Endothelial cell of umbilical vein (primary cell): ENCODE measurements at regions not wholly inside any gene's neighbourhood (a gene's known extent, or its start where the extent isn't known, plus 50 kb on each side); places are given as distances from the start of the nearest gene placed in this dataset.

ENCODE experiments used
- BruUV-seq: library from RNA; stranded (reverse); fragments of 400-500 nt; replicated peaks from 2 replicates; lab custom pipeline; 2021; lab: Mats Ljungman, UMichigan
- CTCF ChIA-PET: fragments of 300-600, 350-600 bp; sonication (Branson Sonifier 250); formaldehyde crosslinking; loops from one replicate; lab custom pipeline; 2021; ENCODE audit warnings: antibody characterized with exemption, inconsistent platforms; lab: Charles Lee
- POLR2A ChIA-PET: fragments of 300-600, 350-600 bp; sonication (Branson Sonifier 250); formaldehyde crosslinking; loops from one replicate; lab custom pipeline; 2021; ENCODE audit warnings: antibody characterized with exemption, inconsistent platforms; lab: Charles Lee
- DNase-seq: peaks from one replicate; pipeline ENCODE4 v3.0.0-alpha.2; 2011; ENCODE audit warnings: low read depth, low spot score
- FAIRE-seq: peaks from 2 replicates; lab custom pipeline; 2011; peaks lifted over from hg19 to GRCh38; lab: Jason Lieb, UNC
- H2AFZ ChIP-seq: 2 replicates; pipeline ENCODE4 v1.6.0; 2012; ENCODE audit warnings: low read depth, low read length, control low read depth, inconsistent platforms
- H3K27ac ChIP-seq: 2 replicates; pipeline ENCODE4 v1.5.1; 2011; ENCODE audit warnings: low read depth, mild to moderate bottlenecking, control low read depth, low read length, moderate library complexity; ENCODE audit not compliant: insufficient read depth
- H3K27me3 ChIP-seq, 2 experiments: 2 replicates each; pipeline versions ENCODE4 v1.6.0 to v1.6.1; 2011; ENCODE audit warnings: low read length in 2 of 2, mixed read lengths in 1 of 2; ENCODE audit not compliant: control insufficient read depth in 2 of 2, insufficient read depth in 2 of 2
- H3K36me3 ChIP-seq, 2 experiments: 2 replicates in 1 of 2; 3 replicates in 1 of 2; pipeline ENCODE4 v1.5.1; 2011; ENCODE audit warnings: low read length in 2 of 2, mild to moderate bottlenecking in 1 of 2, moderate library complexity in 1 of 2; ENCODE audit not compliant: control insufficient read depth in 2 of 2, insufficient read depth in 2 of 2; ENCODE audit errors: extremely low read depth in 1 of 2
- H3K4me1 ChIP-seq: 3 replicates; pipeline ENCODE4 v1.5.1; 2011; ENCODE audit warnings: mild to moderate bottlenecking, low read length; ENCODE audit not compliant: control insufficient read depth, insufficient read depth; ENCODE audit errors: extremely low read depth
- H3K4me2 ChIP-seq: 2 replicates; pipeline ENCODE4 v1.6.1; 2011; ENCODE audit warnings: low read length, control low read depth, mixed read lengths; ENCODE audit not compliant: insufficient read depth
- H3K4me3 ChIP-seq, 3 experiments: fragments of 200-600 bp in 1 of 3; sonication (generic), shearing (Covaris generic) in 1 of 3; replicated peaks in 1 of 3; 2 replicates each; pipeline ENCODE4 v1.5.1; 2011 to 2016; ENCODE audit warnings: control low read depth in 3 of 3, low read length in 3 of 3, mild to moderate bottlenecking in 2 of 3, inconsistent platforms in 1 of 3, low read depth in 1 of 3, moderate library complexity in 1 of 3; ENCODE audit not compliant: insufficient read depth in 1 of 3
- H3K79me2 ChIP-seq: 2 replicates; pipeline ENCODE4 v1.6.0; 2012; ENCODE audit warnings: low read length, inconsistent platforms; ENCODE audit not compliant: control insufficient read depth, insufficient read depth
- H3K9ac ChIP-seq: replicated peaks from 2 replicates; pipeline ENCODE3; 2011; ENCODE audit warnings: low read length, control low read depth; ENCODE audit not compliant: insufficient read depth; ENCODE audit errors: extremely low read depth
- H3K9me1 ChIP-seq: replicated peaks from 3 replicates; pipeline ENCODE4 v1.6.0; 2011; ENCODE audit warnings: mild to moderate bottlenecking, low read length; ENCODE audit not compliant: control insufficient read depth, insufficient read depth; ENCODE audit errors: extremely low read depth
- H3K9me3 ChIP-seq: replicated peaks from 2 replicates; pipeline ENCODE4 v1.5.1; 2012; ENCODE audit warnings: low read length, inconsistent platforms; ENCODE audit not compliant: control insufficient read depth, insufficient read depth
- H4K20me1 ChIP-seq: replicated peaks from 2 replicates; pipeline ENCODE3; 2011; ENCODE audit warnings: mild to moderate bottlenecking, low read length; ENCODE audit not compliant: control insufficient read depth, insufficient read depth; ENCODE audit errors: extremely low read depth
- CTCF ChIP-seq, 2 donors: IDR thresholded peaks; 1 replicate in 1 of 2; 2 replicates in 1 of 2; pipeline ENCODE4 v1.5.1; 2011; ENCODE audit warnings: low read length in 2 of 2, mild to moderate bottlenecking in 2 of 2, moderate library complexity in 2 of 2, control low read depth in 1 of 2, inconsistent platforms in 1 of 2, low read depth in 1 of 2; ENCODE audit not compliant: insufficient read depth in 1 of 2; ENCODE audit errors: extremely low read depth in 1 of 2
- EZH2 ChIP-seq: IDR thresholded peaks from 2 replicates; pipeline ENCODE4 v1.6.1; 2012; ENCODE audit warnings: borderline replicate concordance, low read depth, mild to moderate bottlenecking, moderate library complexity, low read length, inconsistent platforms; ENCODE audit not compliant: severe bottlenecking
- FOS ChIP-seq: IDR thresholded peaks from 2 replicates; pipeline ENCODE4 v1.6.1; 2011; ENCODE audit warnings: mild to moderate bottlenecking, low read length, moderate library complexity, borderline replicate concordance; ENCODE audit not compliant: insufficient read depth
- GATA2 ChIP-seq: IDR thresholded peaks from 2 replicates; pipeline ENCODE4 v1.7.0; 2011; ENCODE audit warnings: low read depth, mild to moderate bottlenecking, moderate library complexity, mixed read lengths, low read length; ENCODE audit not compliant: insufficient read length, insufficient read depth
- JUN ChIP-seq: IDR thresholded peaks from 2 replicates; pipeline ENCODE4 v1.6.1; 2011; ENCODE audit warnings: borderline replicate concordance, low read depth; ENCODE audit not compliant: insufficient read length, insufficient read depth
- MAX ChIP-seq: IDR thresholded peaks from 2 replicates; pipeline ENCODE4 v1.6.1; 2011; ENCODE audit not compliant: insufficient read depth, insufficient read length
- MYC ChIP-seq: IDR thresholded peaks from one replicate; pipeline ENCODE4 v1.6.1; 2011; ENCODE audit warnings: mild to moderate bottlenecking, low read depth, low read length
- POLR2A ChIP-seq: IDR thresholded peaks from 2 replicates; pipeline ENCODE4 v1.6.1; 2012; ENCODE audit warnings: low read depth, mild to moderate bottlenecking, control low read depth, low read length
- POLR2AphosphoS5 ChIP-seq: IDR thresholded peaks from 2 replicates; pipeline ENCODE4 v1.6.1; 2012; ENCODE audit warnings: low read depth, mild to moderate bottlenecking, control low read depth, low read length, moderate library complexity; ENCODE audit not compliant: insufficient read depth
- dilution Hi-C: fragments of 300-500 bp; cut with MboI; formaldehyde crosslinking; loops from one replicate; pipeline ENCODE4 v1.15.0; 2019; ENCODE audit warnings: low sequenced_read_pairs; ENCODE audit not compliant: extremely low pct_ligation_motif_present
- intact Hi-C: fragments of 100-400 bp; cut with micrococcal nuclease; formaldehyde crosslinking; loops from one replicate; pipeline ENCODE4 v1.10.0; 2022

GRCh38 chr22:49663311-49663711, 164.4 kb downstream of the BRD1 start:
- Histone ChIP-seq H3K4me3 (no peak overlapping the region), H2AFZ (no peak overlapping the region), H3K27me3 (no peaks in the 10 kb centered on the region), H3K9me3 (no peaks in the 10 kb centered on the region), H3K79me2 (no peaks in the 10 kb centered on the region), H3K9me1 (no peaks in the 10 kb centered on the region), H3K36me3 (no peaks in the 10 kb centered on the region), H3K4me1 (peaks cover 12% of the 10 kb centered on the region), H3K4me2 (no peak overlapping the region), H3K9ac (no peak overlapping the region), H4K20me1 (no peaks in the 10 kb centered on the region), H3K27ac (no peak overlapping the region)
- ChIA-PET CTCF (no interaction called here), POLR2A (no interaction called here)
- FAIRE-seq = no peak
- no peak for DNase-seq
- no peak for TF ChIP-seq POLR2A
- TF ChIP-seq POLR2AphosphoS5 = no peak
- no peak for TF ChIP-seq GATA2
- TF ChIP-seq FOS = no peak
- TF ChIP-seq MAX = no peak
- TF ChIP-seq EZH2 = no peak
- no peak for TF ChIP-seq MYC
- TF ChIP-seq CTCF (IDR thresholded peaks at IDR 0.05; ENCODE audit: extremely low read depth in 1 of 2, insufficient read depth in 1 of 2, low read depth in 1 of 2, low read length in 2 of 2) = no peak
- TF ChIP-seq JUN = no peak
- dilution Hi-C loops = no loop called here
- BruUV-seq = no TSS peak
- intact Hi-C loops = no loop called here
